ENCODE measurements at regions not wholly inside any gene's neighbourhood (a gene's known extent, or its start where the extent isn't known, plus 50 kb on each side); places are given as distances from the start of the nearest gene placed in this dataset.

DNA sequence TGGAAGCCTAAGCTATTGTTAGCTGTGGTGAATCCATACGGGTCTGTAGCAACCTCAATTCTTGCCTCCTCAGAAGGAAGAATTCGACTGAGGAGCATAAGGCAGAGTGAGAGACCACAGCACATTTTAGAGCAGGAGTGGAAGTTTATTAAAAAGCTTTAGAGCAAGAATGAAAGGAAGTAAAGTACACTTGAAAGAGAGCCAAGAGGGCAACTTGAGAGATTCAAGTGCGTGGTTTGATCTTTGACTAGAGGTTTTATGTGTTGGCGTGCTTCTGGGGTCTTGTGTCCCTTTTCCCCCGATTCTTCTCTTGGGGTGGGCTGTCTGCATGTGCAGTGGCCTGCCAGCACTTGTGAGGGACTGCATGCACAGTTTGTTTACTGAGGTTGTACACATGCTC is 880.6 kb upstream of the INTU start:
- no peak overlapping the region for H3K4me2 ChIP-seq (replicated peaks; ENCODE audit: low read depth, low read length, poor library complexity, severe bottlenecking)
- no peaks in the 10 kb centered on the region for H3K27me3 ChIP-seq (replicated peaks in 1 of 4; ENCODE audit: control extremely low read depth in 1 of 4, control insufficient read depth in 3 of 4, insufficient read depth in 4 of 4, low read length in 3 of 4)
- ChIA-PET POLR2A (no interaction called here), CTCF (no interaction called here)
- H3K79me2 ChIP-seq (ENCODE audit: control insufficient read depth, insufficient read depth, low read length) = no peaks in the 10 kb centered on the region
- intact Hi-C loops (cut with micrococcal nuclease) = no loop called here
- no peaks in the 10 kb centered on the region for H3K27me3 Mint-ChIP-seq
- TF ChIP-seq, protein P1, sequence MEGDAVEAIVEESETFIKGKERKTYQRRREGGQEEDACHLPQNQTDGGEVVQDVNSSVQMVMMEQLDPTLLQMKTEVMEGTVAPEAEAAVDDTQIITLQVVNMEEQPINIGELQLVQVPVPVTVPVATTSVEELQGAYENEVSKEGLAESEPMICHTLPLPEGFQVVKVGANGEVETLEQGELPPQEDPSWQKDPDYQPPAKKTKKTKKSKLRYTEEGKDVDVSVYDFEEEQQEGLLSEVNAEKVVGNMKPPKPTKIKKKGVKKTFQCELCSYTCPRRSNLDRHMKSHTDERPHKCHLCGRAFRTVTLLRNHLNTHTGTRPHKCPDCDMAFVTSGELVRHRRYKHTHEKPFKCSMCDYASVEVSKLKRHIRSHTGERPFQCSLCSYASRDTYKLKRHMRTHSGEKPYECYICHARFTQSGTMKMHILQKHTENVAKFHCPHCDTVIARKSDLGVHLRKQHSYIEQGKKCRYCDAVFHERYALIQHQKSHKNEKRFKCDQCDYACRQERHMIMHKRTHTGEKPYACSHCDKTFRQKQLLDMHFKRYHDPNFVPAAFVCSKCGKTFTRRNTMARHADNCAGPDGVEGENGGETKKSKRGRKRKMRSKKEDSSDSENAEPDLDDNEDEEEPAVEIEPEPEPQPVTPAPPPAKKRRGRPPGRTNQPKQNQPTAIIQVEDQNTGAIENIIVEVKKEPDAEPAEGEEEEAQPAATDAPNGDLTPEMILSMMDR (IDR thresholded peaks at IDR 0.05) = no peak
- TF ChIP-seq EZH2 (IDR thresholded peaks at IDR 0.05; ENCODE audit: borderline replicate concordance, insufficient read depth, low read depth, low read length, poor library complexity, severe bottlenecking) = no peak
- no peaks in the 10 kb centered on the region for H3K4me1 ChIP-seq (ENCODE audit: control insufficient read depth in 2 of 2, insufficient read depth in 2 of 2, low read length in 2 of 2)
- no peak overlapping the region for H3K4me3 Mint-ChIP-seq
- no peak overlapping the region for H3K27ac ChIP-seq (ENCODE audit: low read length in 2 of 2)
- H3K9ac ChIP-seq (ENCODE audit: low read length) = no peak overlapping the region
- H3K36me3 ChIP-seq (replicated peaks in 1 of 2; ENCODE audit: control extremely low read depth in 1 of 2, control insufficient read depth in 1 of 2, extremely low read depth in 1 of 2, insufficient read depth in 2 of 2, low read length in 1 of 2) = no peaks in the 10 kb centered on the region
- no peak overlapping the region for H3K4me3 ChIP-seq (ENCODE audit: control extremely low read depth in 1 of 5, extremely low read depth in 1 of 5, insufficient read depth in 1 of 5, low read depth in 2 of 5, low read length in 4 of 5)
- no peak overlapping the region for H3K27ac Mint-ChIP-seq
- no peaks in the 10 kb centered on the region for H4K20me1 ChIP-seq (ENCODE audit: control insufficient read depth, insufficient read depth, low read length, poor library complexity, severe bottlenecking)
- no peaks in the 10 kb centered on the region for H3K4me1 Mint-ChIP-seq
- 63% methylated on average over 5 of the region's 5 CpGs for WGBS (ENCODE audit: insufficient coverage)
- no peaks in the 10 kb centered on the region for H3K9me3 Mint-ChIP-seq (ENCODE audit: insufficient read depth)
- ATAC-seq (ENCODE audit: low read depth) (no peak), DNase-seq (no peak)
- no peak overlapping the region for H2AFZ ChIP-seq (ENCODE audit: insufficient read depth, low read depth, low read length, poor library complexity, severe bottlenecking)
- no peaks in the 10 kb centered on the region for H3K9me3 ChIP-seq (ENCODE audit: control extremely low read depth in 1 of 3, control insufficient read depth in 2 of 3, insufficient read depth in 1 of 3, low read length in 2 of 3)

DNA sequence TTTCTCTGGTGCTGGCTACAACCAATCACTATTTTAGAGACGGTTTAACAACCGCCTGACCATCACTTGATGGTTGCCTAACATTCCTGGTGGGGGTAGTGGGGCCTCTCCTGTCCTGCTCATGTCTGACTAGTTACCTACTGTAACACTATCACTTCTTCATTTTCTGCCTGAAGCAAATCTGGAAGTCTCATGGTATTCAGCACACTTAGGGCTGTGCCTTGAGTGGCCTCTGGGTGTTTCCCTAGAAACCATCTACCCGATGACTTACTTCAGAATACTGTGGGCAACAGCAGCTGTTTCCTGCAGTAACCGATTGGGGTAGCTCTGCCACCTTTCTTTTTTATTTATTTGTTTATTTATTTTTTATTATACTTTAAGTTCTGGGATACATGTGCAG is 880.1 kb upstream of the INTU start:
- H3K27ac Mint-ChIP-seq = no peak overlapping the region
- no peaks in the 10 kb centered on the region for H3K9me3 Mint-ChIP-seq (ENCODE audit: insufficient read depth)
- TF ChIP-seq, protein P1 (IDR thresholded peaks at IDR 0.05) = no peak
- no peak for TF ChIP-seq EZH2 (IDR thresholded peaks at IDR 0.05; ENCODE audit: borderline replicate concordance, insufficient read depth, low read depth, low read length, poor library complexity, severe bottlenecking)
- Histone ChIP-seq H4K20me1 (ENCODE audit: control insufficient read depth, insufficient read depth, low read length, poor library complexity, severe bottlenecking) (no peaks in the 10 kb centered on the region), H2AFZ (ENCODE audit: insufficient read depth, low read depth, low read length, poor library complexity, severe bottlenecking) (no peak overlapping the region), H3K4me2 (replicated peaks; ENCODE audit: low read depth, low read length, poor library complexity, severe bottlenecking) (no peak overlapping the region), H3K27ac (ENCODE audit: low read length in 2 of 2) (no peak overlapping the region), H3K4me1 (ENCODE audit: control insufficient read depth in 2 of 2, insufficient read depth in 2 of 2, low read length in 2 of 2) (no peaks in the 10 kb centered on the region), H3K4me3 (ENCODE audit: control extremely low read depth in 1 of 5, extremely low read depth in 1 of 5, insufficient read depth in 1 of 5, low read depth in 2 of 5, low read length in 4 of 5) (no peak overlapping the region), H3K36me3 (replicated peaks in 1 of 2; ENCODE audit: control extremely low read depth in 1 of 2, control insufficient read depth in 1 of 2, extremely low read depth in 1 of 2, insufficient read depth in 2 of 2, low read length in 1 of 2) (no peaks in the 10 kb centered on the region), H3K27me3 (replicated peaks in 1 of 4; ENCODE audit: control extremely low read depth in 1 of 4, control insufficient read depth in 3 of 4, insufficient read depth in 4 of 4, low read length in 3 of 4) (no peaks in the 10 kb centered on the region), H3K79me2 (ENCODE audit: control insufficient read depth, insufficient read depth, low read length) (no peaks in the 10 kb centered on the region), H3K9ac (ENCODE audit: low read length) (no peak overlapping the region), H3K9me3 (ENCODE audit: control extremely low read depth in 1 of 3, control insufficient read depth in 2 of 3, insufficient read depth in 1 of 3, low read length in 2 of 3) (no peaks in the 10 kb centered on the region)
- no peaks in the 10 kb centered on the region for H3K4me1 Mint-ChIP-seq
- ChIA-PET CTCF (no interaction called here), POLR2A (no interaction called here)
- ATAC-seq (ENCODE audit: low read depth) (no peak), DNase-seq (no peak)
- no peak overlapping the region for H3K4me3 Mint-ChIP-seq
- no peaks in the 10 kb centered on the region for H3K27me3 Mint-ChIP-seq
- intact Hi-C loops (cut with micrococcal nuclease) = no loop called here
- WGBS (ENCODE audit: insufficient coverage) = no CpG with 5 or more reads among the region's 4 CpGs

Measured in B cell (primary cell).